ENCODE measurements at regions not wholly inside any gene's neighbourhood (a gene's known extent, or its start where the extent isn't known, plus 50 kb on each side); places are given as distances from the start of the nearest gene placed in this dataset.

DNA sequence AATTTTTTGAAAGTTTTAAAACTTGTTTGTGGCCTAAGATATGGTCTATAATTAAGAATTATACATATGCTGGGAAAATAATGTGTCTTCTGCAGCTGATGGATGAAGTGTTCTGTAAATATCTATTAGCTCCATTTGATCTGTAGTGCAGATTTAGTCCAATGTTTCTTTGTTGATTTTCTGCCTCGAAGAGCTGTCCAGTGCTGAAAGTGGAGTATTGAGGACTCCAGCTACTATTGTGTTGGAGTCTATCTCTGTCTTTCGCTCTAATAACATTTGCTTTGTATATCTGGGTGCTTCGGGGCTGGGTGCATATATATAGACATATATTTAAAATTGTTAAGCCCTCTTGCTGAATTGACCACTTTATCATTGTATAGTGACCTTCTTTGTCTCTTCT lies 2127.3 kb downstream of the PCDH7 start:
- Histone ChIP-seq H3K9ac (ENCODE audit: insufficient read length, low read depth) (no peak overlapping the region), H3K36me3 (ENCODE audit: insufficient read depth, insufficient read length, low read length) (no peaks in the 10 kb centered on the region), H3K27me3 (ENCODE audit: insufficient read depth, insufficient read length) (no peaks in the 10 kb centered on the region), H3K4me3 (ENCODE audit: insufficient read length, low read depth) (no peak overlapping the region), H3K4me1 (ENCODE audit: insufficient read depth, insufficient read length) (no peaks in the 10 kb centered on the region), H3K9me3 (ENCODE audit: insufficient read depth, low read length) (no peaks in the 10 kb centered on the region)
- DNase-seq (ENCODE audit: low read depth, low spot score) = no peak
- TF ChIP-seq ZNF274 (IDR thresholded peaks at IDR 0.05; ENCODE audit: low read depth, low read length) (no peak), SUZ12 (IDR thresholded peaks at IDR 0.05; ENCODE audit: extremely low read depth, insufficient read depth, insufficient read length) (no peak), YY1 (IDR thresholded peaks at IDR 0.05; ENCODE audit: insufficient read depth, insufficient read length) (no peak)

DNA sequence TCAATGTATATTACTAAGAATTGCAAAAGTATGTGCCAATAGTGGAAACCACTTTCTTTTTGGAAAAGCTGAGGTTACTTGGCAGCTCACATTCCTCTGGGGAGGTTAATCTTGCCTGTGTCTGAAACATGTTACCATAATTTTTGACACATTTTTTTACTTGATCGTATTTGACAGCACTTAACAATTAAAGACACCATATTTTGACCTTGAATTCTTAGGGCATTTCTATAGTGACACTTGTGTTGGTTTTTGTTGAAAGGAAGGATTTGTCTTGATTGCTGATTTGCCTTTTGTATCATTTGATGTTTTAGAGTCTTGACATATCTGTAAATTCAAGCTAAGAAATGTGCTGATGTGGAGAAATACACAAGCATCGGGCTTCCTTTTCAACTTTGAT lies 2135.5 kb downstream of the PCDH7 start:
- Histone ChIP-seq H3K9me3 (ENCODE audit: insufficient read depth, low read length) (no peaks in the 10 kb centered on the region), H3K9ac (ENCODE audit: insufficient read length, low read depth) (no peak overlapping the region), H3K27me3 (ENCODE audit: insufficient read depth, insufficient read length) (no peaks in the 10 kb centered on the region), H3K4me3 (ENCODE audit: insufficient read length, low read depth) (no peak overlapping the region), H3K4me1 (ENCODE audit: insufficient read depth, insufficient read length) (no peaks in the 10 kb centered on the region), H3K36me3 (ENCODE audit: insufficient read depth, insufficient read length, low read length) (no peaks in the 10 kb centered on the region)
- no peak for DNase-seq (ENCODE audit: low read depth, low spot score)
- no peak for TF ChIP-seq ZNF274 (IDR thresholded peaks at IDR 0.05; ENCODE audit: low read depth, low read length)
- TF ChIP-seq SUZ12 (IDR thresholded peaks at IDR 0.05; ENCODE audit: extremely low read depth, insufficient read depth, insufficient read length) = no peak
- no peak for TF ChIP-seq YY1 (IDR thresholded peaks at IDR 0.05; ENCODE audit: insufficient read depth, insufficient read length)

DNA sequence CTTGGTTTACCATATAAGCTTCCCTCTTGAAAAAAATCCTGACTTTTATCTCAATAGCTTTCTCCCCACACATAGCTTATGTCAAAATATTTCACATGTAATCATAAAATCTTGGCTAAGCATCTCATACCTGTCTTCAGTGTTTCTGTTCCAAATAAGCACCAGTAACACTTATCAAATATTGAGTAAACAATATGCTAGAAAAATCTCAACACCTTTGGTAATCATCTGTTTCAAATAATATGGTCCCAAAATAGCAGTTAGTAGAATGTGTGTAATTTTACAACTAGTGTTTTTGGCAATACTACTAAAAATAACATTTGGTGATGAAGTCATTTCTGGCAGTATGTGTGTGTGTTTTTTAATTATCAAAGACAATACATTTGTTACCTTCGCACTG lies 2138.2 kb downstream of the PCDH7 start:
- no peak for DNase-seq (ENCODE audit: low read depth, low spot score)
- no peak for TF ChIP-seq YY1 (IDR thresholded peaks at IDR 0.05; ENCODE audit: insufficient read depth, insufficient read length)
- TF ChIP-seq SUZ12 (IDR thresholded peaks at IDR 0.05; ENCODE audit: extremely low read depth, insufficient read depth, insufficient read length) = no peak
- TF ChIP-seq ZNF274 (IDR thresholded peaks at IDR 0.05; ENCODE audit: low read depth, low read length) = no peak
- no peaks in the 10 kb centered on the region for H3K27me3 ChIP-seq (ENCODE audit: insufficient read depth, insufficient read length)
- no peaks in the 10 kb centered on the region for H3K9me3 ChIP-seq (ENCODE audit: insufficient read depth, low read length)
- no peaks in the 10 kb centered on the region for H3K36me3 ChIP-seq (ENCODE audit: insufficient read depth, insufficient read length, low read length)
- no peak overlapping the region for H3K4me3 ChIP-seq (ENCODE audit: insufficient read length, low read depth)
- H3K9ac ChIP-seq (ENCODE audit: insufficient read length, low read depth) = no peak overlapping the region
- H3K4me1 ChIP-seq (ENCODE audit: insufficient read depth, insufficient read length) = no peaks in the 10 kb centered on the region

DNA sequence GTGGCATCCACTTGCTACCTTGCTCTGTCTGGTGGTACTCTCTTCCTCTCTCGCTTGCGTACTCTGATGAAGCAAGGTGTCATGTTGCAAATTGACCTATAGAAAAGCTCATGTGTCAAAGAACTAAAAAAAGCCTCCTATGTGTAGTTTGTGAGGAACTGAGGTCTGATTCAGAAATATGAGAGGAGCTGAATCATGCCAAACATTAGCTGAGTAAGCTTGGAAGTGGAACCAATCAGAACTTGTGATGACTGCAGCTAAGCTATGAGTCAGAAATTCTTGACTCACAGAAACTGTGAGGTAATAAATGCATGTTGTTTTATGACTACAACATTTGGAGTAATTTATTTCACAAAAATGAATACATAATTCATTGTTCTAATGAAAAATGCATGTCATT lies 2138.8 kb downstream of the PCDH7 start:
- no peak overlapping the region for H3K4me3 ChIP-seq (ENCODE audit: insufficient read length, low read depth)
- TF ChIP-seq YY1 (IDR thresholded peaks at IDR 0.05; ENCODE audit: insufficient read depth, insufficient read length) = no peak
- no peak for TF ChIP-seq ZNF274 (IDR thresholded peaks at IDR 0.05; ENCODE audit: low read depth, low read length)
- no peak for TF ChIP-seq SUZ12 (IDR thresholded peaks at IDR 0.05; ENCODE audit: extremely low read depth, insufficient read depth, insufficient read length)
- no peaks in the 10 kb centered on the region for H3K4me1 ChIP-seq (ENCODE audit: insufficient read depth, insufficient read length)
- no peak overlapping the region for H3K9ac ChIP-seq (ENCODE audit: insufficient read length, low read depth)
- no peaks in the 10 kb centered on the region for H3K27me3 ChIP-seq (ENCODE audit: insufficient read depth, insufficient read length)
- H3K9me3 ChIP-seq (ENCODE audit: insufficient read depth, low read length) = no peaks in the 10 kb centered on the region
- no peaks in the 10 kb centered on the region for H3K36me3 ChIP-seq (ENCODE audit: insufficient read depth, insufficient read length, low read length)
- no peak for DNase-seq (ENCODE audit: low read depth, low spot score)

DNA sequence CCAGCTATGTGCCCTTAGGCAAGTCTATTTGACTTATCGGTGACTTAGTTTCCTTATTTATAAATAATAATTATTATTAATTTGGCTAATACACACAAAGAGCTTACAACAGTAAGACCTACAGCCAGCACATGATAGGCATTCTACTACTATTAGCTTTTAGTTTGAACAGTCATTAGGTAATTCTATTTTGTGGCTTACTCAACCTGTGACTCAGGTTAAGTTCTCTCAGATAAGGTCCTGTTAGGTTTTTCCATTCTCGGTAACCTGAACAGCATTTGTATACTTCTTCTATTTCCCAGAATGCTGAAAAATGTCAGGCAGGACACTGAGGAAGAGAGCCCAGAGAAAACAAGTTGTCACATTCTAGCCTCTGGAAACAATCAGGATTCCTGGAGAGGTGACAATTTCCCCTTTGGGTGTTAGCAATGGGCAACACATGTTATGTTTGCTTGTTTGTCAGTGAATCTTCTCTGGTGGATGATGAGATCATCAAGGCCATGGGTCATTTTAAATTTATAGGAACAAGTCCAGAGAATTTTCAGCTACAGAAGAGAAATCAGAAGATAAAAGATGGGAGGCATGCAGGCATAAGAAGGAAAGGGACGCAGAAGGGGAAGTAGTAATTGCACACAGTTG lies 2144.7 kb downstream of the PCDH7 start:
- no peaks in the 10 kb centered on the region for H3K9me3 ChIP-seq (ENCODE audit: insufficient read depth, low read length)
- no peak for DNase-seq (ENCODE audit: low read depth, low spot score)
- no peaks in the 10 kb centered on the region for H3K36me3 ChIP-seq (ENCODE audit: insufficient read depth, insufficient read length, low read length)
- H3K9ac ChIP-seq (ENCODE audit: insufficient read length, low read depth) = no peak overlapping the region
- H3K27me3 ChIP-seq (ENCODE audit: insufficient read depth, insufficient read length) = no peaks in the 10 kb centered on the region
- no peak overlapping the region for H3K4me3 ChIP-seq (ENCODE audit: insufficient read length, low read depth)
- no peaks in the 10 kb centered on the region for H3K4me1 ChIP-seq (ENCODE audit: insufficient read depth, insufficient read length)
- no peak for TF ChIP-seq SUZ12 (IDR thresholded peaks at IDR 0.05; ENCODE audit: extremely low read depth, insufficient read depth, insufficient read length)
- TF ChIP-seq YY1 (IDR thresholded peaks at IDR 0.05; ENCODE audit: insufficient read depth, insufficient read length) = no peak
- no peak for TF ChIP-seq ZNF274 (IDR thresholded peaks at IDR 0.05; ENCODE audit: low read depth, low read length)

DNA sequence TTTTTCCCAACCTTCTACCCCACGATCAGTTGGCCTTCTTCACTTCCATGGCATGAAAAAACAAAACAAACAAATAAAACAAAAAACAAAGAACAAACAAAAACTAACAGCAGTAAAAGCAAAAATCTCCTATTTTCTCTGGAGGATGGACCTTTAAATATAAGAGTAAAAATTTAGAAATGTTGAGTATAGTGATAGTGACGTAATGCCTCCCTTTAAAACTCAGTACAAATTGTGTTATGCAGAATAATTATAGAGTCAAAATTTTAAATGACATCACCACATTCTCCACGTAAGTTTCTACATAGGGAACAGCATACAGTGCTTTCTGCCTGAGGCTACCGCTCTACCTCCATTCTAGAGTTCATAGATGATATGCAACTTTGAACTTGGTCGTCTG lies 2156.4 kb downstream of the PCDH7 start:
- H3K4me1 ChIP-seq (ENCODE audit: insufficient read depth, insufficient read length) = no peaks in the 10 kb centered on the region
- no peak for DNase-seq (ENCODE audit: low read depth, low spot score)
- no peaks in the 10 kb centered on the region for H3K36me3 ChIP-seq (ENCODE audit: insufficient read depth, insufficient read length, low read length)

DNA sequence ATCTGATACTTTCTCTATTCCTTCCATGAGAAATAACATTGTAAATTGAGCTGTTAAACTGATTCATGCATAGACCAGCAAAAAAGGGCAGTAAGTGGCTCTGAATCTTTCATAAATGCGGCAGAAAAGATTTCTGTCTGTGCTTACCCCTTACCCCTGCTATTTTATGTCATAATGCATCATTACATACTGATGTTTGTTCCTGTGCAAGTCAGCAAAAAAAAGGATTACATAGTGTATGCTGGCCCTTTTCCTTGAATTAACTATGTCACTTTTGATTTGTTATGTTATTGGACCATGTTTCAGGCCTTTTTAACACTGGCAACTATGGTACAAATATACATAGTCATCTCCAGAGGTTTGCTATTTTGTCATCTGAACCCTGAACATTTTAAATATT lies 2159.7 kb downstream of the PCDH7 start:
- no peak for DNase-seq (ENCODE audit: low read depth, low spot score)
- Histone ChIP-seq H3K4me3 (ENCODE audit: insufficient read length, low read depth) (no peak overlapping the region), H3K27me3 (ENCODE audit: insufficient read depth, insufficient read length) (no peaks in the 10 kb centered on the region), H3K36me3 (ENCODE audit: insufficient read depth, insufficient read length, low read length) (no peaks in the 10 kb centered on the region), H3K9me3 (ENCODE audit: insufficient read depth, low read length) (no peaks in the 10 kb centered on the region), H3K9ac (ENCODE audit: insufficient read length, low read depth) (no peak overlapping the region), H3K4me1 (ENCODE audit: insufficient read depth, insufficient read length) (no peaks in the 10 kb centered on the region)
- TF ChIP-seq ZNF274 (IDR thresholded peaks at IDR 0.05; ENCODE audit: low read depth, low read length) (no peak), YY1 (IDR thresholded peaks at IDR 0.05; ENCODE audit: insufficient read depth, insufficient read length) (no peak), SUZ12 (IDR thresholded peaks at IDR 0.05; ENCODE audit: extremely low read depth, insufficient read depth, insufficient read length) (no peak)

More for the DNA sequence above, 2156.4 kb downstream of the PCDH7 start:
- TF ChIP-seq ZNF274 (IDR thresholded peaks at IDR 0.05; ENCODE audit: low read depth, low read length) = no peak
- TF ChIP-seq SUZ12 (IDR thresholded peaks at IDR 0.05; ENCODE audit: extremely low read depth, insufficient read depth, insufficient read length) = no peak
- Histone ChIP-seq H3K9me3 (ENCODE audit: insufficient read depth, low read length) (no peaks in the 10 kb centered on the region), H3K9ac (ENCODE audit: insufficient read length, low read depth) (no peak overlapping the region), H3K27me3 (ENCODE audit: insufficient read depth, insufficient read length) (no peaks in the 10 kb centered on the region), H3K4me3 (ENCODE audit: insufficient read length, low read depth) (no peak overlapping the region)

All from NT2/D1 (cell line).